Urinary bladder (tissue), 3 donors: ENCODE measurements at regions not wholly inside any gene's neighbourhood (a gene's known extent, or its start where the extent isn't known, plus 50 kb on each side); places are given as distances from the start of the nearest gene placed in this dataset.
"Not testable (repeated sequence)": the region's sequence is repeated elsewhere in the genome, so short reads cannot be mapped to it uniquely, and the experiment has no call there.

Experiments used
- DNase-seq: peaks from one replicate; pipeline ENCODE4 v3.0.0-alpha.2; 2015; ENCODE audit errors: extremely low spot score
- H3K27ac ChIP-seq: one replicate; pipeline ENCODE4 v1.5.1; 2013; ENCODE audit warnings: low read depth, mild to moderate bottlenecking, moderate library complexity
- H3K36me3 ChIP-seq: one replicate; pipeline ENCODE4 v1.6.1; 2013; ENCODE audit warnings: mild to moderate bottlenecking, moderate library complexity; ENCODE audit not compliant: insufficient read depth
- H3K4me1 ChIP-seq: one replicate; pipeline ENCODE4 v1.6.1; 2013; ENCODE audit warnings: mild to moderate bottlenecking, moderate library complexity; ENCODE audit not compliant: insufficient read depth
- H3K4me3 ChIP-seq: one replicate; pipeline ENCODE4 v1.5.1; 2013; ENCODE audit warnings: low read depth, low read length
- WGBS: extraction: QIAGEN DNeasy Blood & Tissue Kit; methylation state at CpG from one replicate; pipeline ENCODE4 v1.1.7; 2013; 5-methylcytosine and 5-hydroxymethylcytosine counted together
- donor health status: healthy with polysubstance abuse.
- donor health status: healthy.

GRCh38 chr20:52433326-52434040 is 241.9 kb upstream of the ZFP64 start:
- Histone ChIP-seq H3K27ac (no peak overlapping the region), H3K4me1 (no peaks in the 10 kb centered on the region), H3K36me3 (no peaks in the 10 kb centered on the region), H3K4me3 (no peak overlapping the region)
- no peak for DNase-seq
- WGBS = 90% methylated on average over 2 of the region's 2 CpGs

- no peaks in the 10 kb centered on the region for H3K36me3 ChIP-seq
- no peak overlapping the region for H3K27ac ChIP-seq
- no peak overlapping the region for H3K4me3 ChIP-seq
- WGBS = 93% methylated on average over 2 of the region's 2 CpGs
- no peaks in the 10 kb centered on the region for H3K4me1 ChIP-seq
- no peak for DNase-seq
These were observed 241.2 kb upstream of the ZFP64 start for GRCh38 chr20:52432740-52433139.

GRCh38 chr20:52429029-52429428 is 237.4 kb upstream of the ZFP64 start:
- H3K36me3 ChIP-seq = no peaks in the 10 kb centered on the region
- no peak for DNase-seq
- WGBS = 95% methylated on average over 1 of the region's 1 CpG
- no peaks in the 10 kb centered on the region for H3K4me1 ChIP-seq
- no peak overlapping the region for H3K27ac ChIP-seq
- no peak overlapping the region for H3K4me3 ChIP-seq

- H3K4me1 ChIP-seq = no peaks in the 10 kb centered on the region
- H3K4me3 ChIP-seq = no peak overlapping the region
- H3K27ac ChIP-seq = no peak overlapping the region
- no peaks in the 10 kb centered on the region for H3K36me3 ChIP-seq
- DNase-seq = no peak
- WGBS = 93% methylated on average over 2 of the region's 2 CpGs
These were observed 236.4 kb upstream of the ZFP64 start for GRCh38 chr20:52427960-52428359.

- no peak for DNase-seq
- Histone ChIP-seq H3K4me3 (no peak overlapping the region), H3K27ac (no peak overlapping the region), H3K36me3 (no peaks in the 10 kb centered on the region), H3K4me1 (no peaks in the 10 kb centered on the region)
- WGBS = 76% methylated on average over 2 of the region's 2 CpGs
These were observed 235.3 kb upstream of the ZFP64 start for GRCh38 chr20:52426856-52427255.

GRCh38 chr20:52425701-52426100 is 234.1 kb upstream of the ZFP64 start:
- Histone ChIP-seq H3K27ac (no peak overlapping the region), H3K4me3 (no peak overlapping the region), H3K4me1 (no peaks in the 10 kb centered on the region), H3K36me3 (no peaks in the 10 kb centered on the region)
- WGBS = 60% methylated on average over 5 of the region's 5 CpGs
- DNase-seq = no peak

GRCh38 chr20:52425253-52425652 is 233.7 kb upstream of the ZFP64 start:
- WGBS = 34% methylated on average over 9 of the region's 9 CpGs
- H3K36me3 ChIP-seq = no peaks in the 10 kb centered on the region

GRCh38 chr20:52424357-52424942 is 232.9 kb upstream of the ZFP64 start:
- not testable (repeated sequence) for DNase-seq

More at GRCh38 chr20:52425253-52425652, 233.7 kb upstream of the ZFP64 start:
- H3K4me1 ChIP-seq = no peaks in the 10 kb centered on the region
- no peak for DNase-seq
- no peak overlapping the region for H3K27ac ChIP-seq
- H3K4me3 ChIP-seq = no peak overlapping the region

GRCh38 chr20:52423536-52424140 is 232.1 kb upstream of the ZFP64 start:
- H3K27ac ChIP-seq, H3K36me3 ChIP-seq, H3K4me1 ChIP-seq, H3K4me3 ChIP-seq, DNase-seq: not testable (repeated sequence)
- WGBS = 86% methylated on average over 4 of the region's 4 CpGs

More at GRCh38 chr20:52424357-52424942, 232.9 kb upstream of the ZFP64 start:
- H3K4me3 ChIP-seq, H3K36me3 ChIP-seq, H3K4me1 ChIP-seq, H3K27ac ChIP-seq: not testable (repeated sequence)
- WGBS = 79% methylated on average over 6 of the region's 6 CpGs

- H3K4me3 ChIP-seq = no peak overlapping the region
- no peaks in the 10 kb centered on the region for H3K36me3 ChIP-seq
- H3K4me1 ChIP-seq = no peaks in the 10 kb centered on the region
- WGBS = 44% methylated on average over 6 of the region's 6 CpGs
- no peak for DNase-seq
- no peak overlapping the region for H3K27ac ChIP-seq
These were observed 231.2 kb upstream of the ZFP64 start for GRCh38 chr20:52422574-52423336.

- H3K4me1 ChIP-seq = no peaks in the 10 kb centered on the region
- no peak overlapping the region for H3K4me3 ChIP-seq
- DNase-seq = no peak
- no peak overlapping the region for H3K27ac ChIP-seq
- no peaks in the 10 kb centered on the region for H3K36me3 ChIP-seq
- WGBS = 76% methylated on average over 3 of the region's 3 CpGs
These were observed 229.2 kb upstream of the ZFP64 start for GRCh38 chr20:52420805-52421204.

GRCh38 chr20:52419205-52419604 is 227.6 kb upstream of the ZFP64 start:
- no peaks in the 10 kb centered on the region for H3K4me1 ChIP-seq
- no peak overlapping the region for H3K4me3 ChIP-seq
- no peak for DNase-seq
- no peak overlapping the region for H3K27ac ChIP-seq
- 81% methylated on average over 2 of the region's 2 CpGs for WGBS
- no peaks in the 10 kb centered on the region for H3K36me3 ChIP-seq

- Histone ChIP-seq H3K4me1 (no peaks in the 10 kb centered on the region), H3K27ac (no peak overlapping the region), H3K4me3 (no peak overlapping the region), H3K36me3 (no peaks in the 10 kb centered on the region)
- no peak for DNase-seq
- WGBS = 77% methylated on average over 2 of the region's 2 CpGs
These were observed 225.4 kb upstream of the ZFP64 start for GRCh38 chr20:52416953-52417352.
